ENCODE measurements at regions not wholly inside any gene's neighbourhood (a gene's known extent, or its start where the extent isn't known, plus 50 kb on each side); places are given as distances from the start of the nearest gene placed in this dataset.

GRCh38 chr18:29644276-29644675, 1398.3 kb downstream of the DSC3 start:
- DNase-seq = no peak

GRCh38 chr18:29629493-29630036, 1413.0 kb downstream of the DSC3 start:
- no peak for DNase-seq

GRCh38 chr18:29626094-29626493, 1416.4 kb downstream of the DSC3 start:
- DNase-seq = no peak

- peak in 2 of 3 experiments; percentile 4 to 24 for DNase-seq
Observed at GRCh38 chr18:29616867-29617266, 1425.7 kb downstream of the DSC3 start.

- no peak for DNase-seq
Observed at GRCh38 chr18:29608982-29609381, 1432.1 kb upstream of the CDH2 start.

- no peak for DNase-seq
Observed at GRCh38 chr18:29605365-29605764, 1428.4 kb upstream of the CDH2 start.

- DNase-seq = peak in 1 of 3 experiments; percentile 40
Observed at GRCh38 chr18:29596959-29597358, 1420.0 kb upstream of the CDH2 start.

- DNase-seq = peak in 1 of 3 experiments; percentile 54
Observed at GRCh38 chr18:29594493-29594892, 1417.6 kb upstream of the CDH2 start.

- DNase-seq = no peak
Observed at GRCh38 chr18:29588446-29589100, 1411.6 kb upstream of the CDH2 start.

- DNase-seq = no peak
Observed at GRCh38 chr18:29586210-29586609, 1409.3 kb upstream of the CDH2 start.

GRCh38 chr18:29560270-29560669, 1383.3 kb upstream of the CDH2 start:
- DNase-seq = peak in 1 of 3 experiments; percentile 39

- DNase-seq = no peak
Observed at GRCh38 chr18:29556070-29556469, 1379.1 kb upstream of the CDH2 start.

GRCh38 chr18:29549759-29550158, 1372.8 kb upstream of the CDH2 start:
- DNase-seq = no peak

GRCh38 chr18:29547626-29548025, 1370.7 kb upstream of the CDH2 start:
- no peak for DNase-seq

- no peak for DNase-seq
Observed at GRCh38 chr18:29540548-29540947, 1363.6 kb upstream of the CDH2 start.

- no peak for DNase-seq
Observed at GRCh38 chr18:29531746-29532145, 1354.8 kb upstream of the CDH2 start.

- no peak for DNase-seq
Observed at GRCh38 chr18:29523371-29523770, 1346.4 kb upstream of the CDH2 start.

GRCh38 chr18:29512761-29513160, 1335.8 kb upstream of the CDH2 start:
- no peak for DNase-seq

- DNase-seq = peak in 1 of 3 experiments; percentile 56
Observed at GRCh38 chr18:29512203-29512602, 1335.3 kb upstream of the CDH2 start.

- peak in 1 of 3 experiments; percentile 12 for DNase-seq
Observed at GRCh38 chr18:29501952-29502351, 1325.0 kb upstream of the CDH2 start.

- peak in 2 of 3 experiments; percentile 20 to 86 for DNase-seq
Observed at GRCh38 chr18:29496152-29496680, 1319.3 kb upstream of the CDH2 start.

GRCh38 chr18:29494371-29494770, 1317.4 kb upstream of the CDH2 start:
- DNase-seq = peak in 2 of 3 experiments; percentile 4 to 64

GRCh38 chr18:29491907-29492306, 1315.0 kb upstream of the CDH2 start:
- DNase-seq = no peak

GRCh38 chr18:29488617-29489016, 1311.7 kb upstream of the CDH2 start:
- no peak for DNase-seq

- DNase-seq = no peak
Observed at GRCh38 chr18:29465526-29465925, 1288.6 kb upstream of the CDH2 start.

Data from NCI-H1417 (cell line).